ENCODE measurements at regions not wholly inside any gene's neighbourhood (a gene's known extent, or its start where the extent isn't known, plus 50 kb on each side); places are given as distances from the start of the nearest gene placed in this dataset.
"Not testable (repeated sequence)": the region's sequence is repeated elsewhere in the genome, so short reads cannot be mapped to it uniquely, and the experiment has no call there.

- not testable (repeated sequence) for DNase-seq (ENCODE audit: low read depth)
Observed at GRCh38 chr2:87075054-87075790, 53.6 kb upstream of the PLGLB1 start.

DNA sequence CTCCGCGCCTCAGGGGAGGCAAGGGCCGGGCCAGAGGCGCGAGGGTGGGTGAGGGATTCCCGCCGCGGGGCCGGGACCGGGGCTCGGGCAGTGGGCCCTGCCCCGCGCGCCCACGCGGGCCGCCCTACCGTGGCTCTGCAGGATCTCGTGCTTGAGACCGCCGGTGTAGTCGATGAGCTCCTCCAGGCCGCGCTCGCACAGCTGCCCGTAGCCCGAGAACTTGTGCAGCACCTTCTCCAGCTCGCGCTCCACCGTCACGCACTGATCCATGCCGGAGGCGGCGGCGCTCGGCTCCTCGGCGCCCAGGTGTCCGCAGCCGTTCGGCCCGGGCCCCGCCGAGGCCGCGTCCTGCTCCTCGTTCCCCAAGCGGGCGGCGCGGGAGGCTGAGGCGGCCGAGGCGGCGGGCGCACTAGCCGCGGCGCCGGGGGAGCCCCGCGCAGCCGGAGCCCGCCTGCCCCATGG lies 54.2 kb upstream of the PLGLB1 start:
- DNase-seq (ENCODE audit: low read depth): peak; percentile 46

GRCh38 chr2:87076253-87077123 lies 54.8 kb upstream of the PLGLB1 start:
- peak; percentile 82 for DNase-seq (ENCODE audit: low read depth)

DNA sequence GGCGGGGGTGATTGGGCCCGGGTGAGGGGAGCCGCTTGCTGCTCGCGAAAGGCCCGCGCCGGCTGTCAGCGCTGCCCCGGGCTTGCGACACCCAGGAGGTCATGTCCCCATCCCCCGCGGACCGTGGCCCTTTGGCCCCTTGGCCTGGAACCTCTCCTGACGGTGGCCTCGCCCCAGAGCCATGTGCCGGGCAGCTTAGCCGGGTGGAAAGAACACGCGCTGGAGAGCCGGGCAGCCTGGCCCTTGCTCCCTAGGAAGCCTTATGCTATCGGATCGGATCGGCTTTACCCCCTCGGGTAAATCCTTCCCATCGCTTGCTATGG lies 55.4 kb upstream of the PLGLB1 start:
- not testable (repeated sequence) for DNase-seq (ENCODE audit: low read depth)

DNA sequence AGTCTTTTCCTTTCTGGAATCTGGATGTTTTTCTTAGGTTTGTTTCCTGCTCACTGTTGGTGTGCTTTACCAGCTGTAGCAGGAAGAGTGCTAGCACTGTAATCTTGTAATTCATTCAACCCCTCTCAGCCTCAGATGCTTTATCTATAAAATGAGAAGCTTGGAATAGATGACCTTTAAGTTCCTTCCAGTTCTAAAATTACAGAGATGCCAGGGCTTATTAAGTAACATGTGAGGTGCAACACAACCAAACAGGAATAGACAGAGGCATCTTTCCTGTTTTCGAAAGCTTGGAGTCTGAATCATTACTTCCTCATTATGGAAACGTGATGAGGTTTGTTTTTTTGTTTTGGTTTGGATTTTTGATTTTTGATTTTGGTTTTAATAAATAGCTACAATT lies 60.1 kb upstream of the PLGLB1 start:
- not testable (repeated sequence) for DNase-seq (ENCODE audit: low read depth)

DNA sequence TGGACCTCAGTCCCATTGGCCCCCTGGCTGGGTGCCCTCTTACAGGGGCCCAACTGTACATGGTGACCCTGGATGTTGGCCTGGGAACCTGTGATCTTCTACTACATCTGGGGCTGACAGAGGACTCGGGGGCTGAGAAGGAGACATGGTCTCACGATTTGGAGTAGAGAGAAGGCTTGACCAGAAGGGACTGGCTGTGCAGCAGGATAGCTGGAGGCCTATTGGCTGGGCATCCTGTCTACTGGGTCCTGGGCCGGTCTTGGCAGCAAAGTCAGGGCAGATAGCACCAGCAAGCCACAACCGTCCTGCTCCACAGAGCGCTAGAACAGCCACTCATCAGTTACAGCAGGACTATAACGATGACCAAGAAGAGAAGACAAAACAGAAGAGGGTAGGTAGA lies 66.4 kb upstream of the PLGLB1 start:
- DNase-seq (ENCODE audit: low read depth): not testable (repeated sequence)

GRCh38 chr2:87089401-87089800 lies 67.8 kb upstream of the PLGLB1 start:
- not testable (repeated sequence) for DNase-seq (ENCODE audit: low read depth)

- DNase-seq (ENCODE audit: low read depth): not testable (repeated sequence)
Observed at GRCh38 chr2:87093252-87093651, 71.6 kb upstream of the PLGLB1 start.

GRCh38 chr2:87093937-87094529 lies 72.4 kb upstream of the PLGLB1 start:
- not testable (repeated sequence) for DNase-seq (ENCODE audit: low read depth)

DNA sequence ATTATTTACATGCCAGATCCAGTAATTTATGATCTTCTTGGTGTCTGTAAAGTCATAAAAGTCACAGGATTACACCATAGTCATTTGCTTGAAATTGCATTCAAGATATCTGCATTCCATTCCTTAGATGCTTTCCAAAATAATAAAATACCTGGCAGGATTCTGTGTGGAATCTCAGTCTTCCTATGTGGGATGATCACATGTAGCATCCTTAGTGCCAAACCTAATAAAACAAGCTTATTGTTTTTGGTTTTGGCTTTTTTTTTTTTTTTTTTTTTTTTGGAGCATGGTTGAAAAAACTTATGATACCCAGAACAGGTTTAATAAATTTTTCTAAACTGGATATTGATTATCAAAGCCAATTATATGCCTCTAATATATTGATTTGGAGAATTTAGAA lies 74.2 kb upstream of the PLGLB1 start:
- DNase-seq (ENCODE audit: low read depth): not testable (repeated sequence)

DNA sequence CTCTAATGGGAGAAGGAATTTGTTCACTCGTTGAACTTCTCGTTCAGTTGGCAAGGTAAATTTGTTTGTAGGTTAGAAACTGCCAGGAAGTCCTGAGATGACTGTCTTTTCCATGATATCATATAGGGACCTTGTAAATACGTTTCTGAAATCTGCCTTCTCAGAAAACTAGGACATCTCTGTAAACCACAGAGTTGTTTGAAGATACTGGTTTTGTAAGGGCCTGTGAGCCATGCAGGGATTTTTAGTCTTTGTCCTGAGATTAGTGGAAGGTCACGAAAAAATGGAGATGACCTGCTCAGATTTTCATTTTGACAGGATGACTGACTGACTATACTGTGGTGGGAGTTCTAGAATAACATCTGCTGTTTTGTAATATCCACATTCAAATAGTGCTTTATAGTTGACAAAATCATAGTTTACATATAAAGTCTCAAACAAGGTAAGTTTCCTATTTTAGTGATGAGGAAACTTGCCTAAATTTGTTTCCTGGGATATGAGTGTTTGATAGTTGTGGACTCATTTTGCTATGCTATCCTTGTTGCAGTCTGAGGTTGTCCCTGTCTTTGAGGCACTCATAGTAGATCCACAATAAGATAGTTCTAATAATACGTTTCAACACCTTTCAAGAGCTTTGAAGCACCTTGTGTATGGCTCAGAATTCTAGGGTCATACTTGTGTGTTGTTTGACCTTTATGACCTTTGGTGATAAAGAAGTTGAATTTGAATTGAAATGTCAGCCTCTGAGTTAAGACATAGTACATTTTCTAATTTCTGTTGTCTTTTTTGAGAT lies 107.3 kb upstream of the PLGLB1 start:
- not testable (repeated sequence) for DNase-seq (ENCODE audit: low read depth)

- not testable (repeated sequence) for DNase-seq (ENCODE audit: low read depth)
Observed at GRCh38 chr2:87132577-87132976, 110.9 kb upstream of the PLGLB1 start.

- not testable (repeated sequence) for DNase-seq (ENCODE audit: low read depth)
Observed at GRCh38 chr2:87151835-87152493, 130.3 kb upstream of the PLGLB1 start.

GRCh38 chr2:87174454-87174853 lies 152.8 kb upstream of the PLGLB1 start:
- not testable (repeated sequence) for DNase-seq (ENCODE audit: low read depth)

DNA sequence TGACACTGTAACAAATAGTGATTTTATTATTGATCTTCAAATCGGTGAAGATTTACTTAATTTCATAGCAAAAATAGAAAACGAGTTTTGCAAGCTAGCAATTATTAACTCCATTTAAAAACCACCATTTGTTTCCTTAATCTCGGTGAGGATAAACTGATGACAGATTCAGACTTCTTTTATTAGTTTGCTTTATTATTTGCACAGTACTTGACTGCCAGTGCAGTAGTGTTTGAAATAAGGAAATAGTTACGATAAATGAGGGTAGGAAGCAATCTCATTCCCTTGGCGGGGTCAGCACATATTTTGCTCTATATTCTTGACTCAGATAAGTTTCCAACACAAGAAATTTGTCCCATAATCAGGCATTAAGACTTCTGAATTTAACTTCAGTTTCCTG lies 161.7 kb upstream of the PLGLB1 start:
- not testable (repeated sequence) for DNase-seq (ENCODE audit: low read depth)

DNA sequence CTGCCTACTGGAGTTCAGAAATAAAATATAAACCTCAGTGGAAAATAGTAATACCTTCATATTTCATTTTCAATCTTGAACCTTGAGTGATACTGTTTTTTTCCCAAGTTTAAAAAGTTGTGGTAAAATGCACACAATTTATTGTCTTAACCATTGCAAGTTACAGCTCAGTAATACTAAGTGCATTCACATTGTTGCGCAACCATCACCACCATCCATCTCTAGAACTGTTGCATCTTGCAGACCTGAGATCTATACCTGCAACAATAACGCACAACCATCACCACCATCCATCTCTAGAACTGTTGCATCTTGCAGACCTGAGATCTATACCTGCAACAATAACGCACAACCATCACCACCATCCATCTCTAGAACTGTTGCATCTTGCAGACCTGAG lies 162.6 kb upstream of the PLGLB1 start:
- not testable (repeated sequence) for DNase-seq (ENCODE audit: low read depth)

- not testable (repeated sequence) for DNase-seq (ENCODE audit: low read depth)
Observed at GRCh38 chr2:87189214-87189613, 167.6 kb upstream of the PLGLB1 start.

DNA sequence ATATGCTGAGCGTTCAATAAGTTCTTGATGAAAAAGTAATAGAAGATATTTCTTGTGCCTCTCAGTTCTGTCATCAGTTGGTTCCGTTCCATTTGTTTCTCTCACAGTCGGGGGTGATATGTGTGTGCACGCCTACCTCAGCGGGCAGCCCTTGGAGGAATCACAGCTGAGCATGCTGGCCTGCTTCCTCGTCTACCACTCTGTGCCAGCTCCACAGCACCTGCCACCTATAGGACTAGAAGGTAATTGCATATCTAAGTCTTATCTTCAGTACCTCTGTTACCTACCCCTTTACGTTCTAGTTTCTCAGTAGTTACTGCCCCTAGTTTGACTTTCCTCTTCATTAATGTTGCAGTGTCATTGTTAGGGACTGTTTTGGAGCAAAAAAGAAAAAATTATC lies 171.7 kb upstream of the PLGLB1 start:
- DNase-seq (ENCODE audit: low read depth): not testable (repeated sequence)

DNA sequence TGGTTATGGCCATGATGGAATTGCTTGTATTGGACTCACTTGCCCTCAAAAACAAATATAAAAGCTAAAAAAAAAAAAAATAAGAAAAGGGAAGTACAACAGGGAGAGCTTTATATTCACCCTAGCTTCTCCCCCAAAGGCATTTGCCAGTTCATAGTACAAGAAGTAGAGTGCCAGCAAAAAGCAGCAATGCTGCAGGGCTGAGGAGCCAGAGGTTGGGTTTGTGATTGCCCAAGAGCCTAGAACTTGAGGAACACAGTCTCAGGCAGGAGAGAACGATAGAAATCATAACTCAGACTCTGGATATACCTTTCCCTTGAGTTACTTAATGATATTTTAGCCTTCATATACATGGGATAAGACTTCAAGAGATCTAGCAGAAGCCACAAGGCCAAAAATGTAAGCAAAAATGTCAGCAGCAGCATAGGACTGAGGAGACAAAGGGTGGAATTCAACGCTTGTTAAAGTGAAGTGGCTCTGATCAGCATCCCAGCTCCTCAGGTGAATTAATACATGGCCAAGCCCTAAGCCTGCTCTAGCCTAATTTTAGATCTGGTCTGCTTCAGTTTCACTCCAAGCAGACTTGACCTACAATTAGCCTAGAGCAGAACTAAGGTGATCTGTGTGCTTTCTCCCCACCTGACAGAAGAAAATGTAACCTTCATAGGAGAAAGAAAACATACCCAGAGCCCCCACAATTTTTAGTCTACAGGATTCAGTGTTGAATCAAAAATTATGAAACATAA lies 172.8 kb upstream of the PLGLB1 start:
- DNase-seq (ENCODE audit: low read depth): not testable (repeated sequence)

GRCh38 chr2:87196720-87197388 lies 175.2 kb upstream of the PLGLB1 start:
- DNase-seq (ENCODE audit: low read depth): not testable (repeated sequence)

Measured in RPMI7951 (cell line).